ENCODE measurements at regions not wholly inside any gene's neighbourhood (a gene's known extent, or its start where the extent isn't known, plus 50 kb on each side); places are given as distances from the start of the nearest gene placed in this dataset.

DNA sequence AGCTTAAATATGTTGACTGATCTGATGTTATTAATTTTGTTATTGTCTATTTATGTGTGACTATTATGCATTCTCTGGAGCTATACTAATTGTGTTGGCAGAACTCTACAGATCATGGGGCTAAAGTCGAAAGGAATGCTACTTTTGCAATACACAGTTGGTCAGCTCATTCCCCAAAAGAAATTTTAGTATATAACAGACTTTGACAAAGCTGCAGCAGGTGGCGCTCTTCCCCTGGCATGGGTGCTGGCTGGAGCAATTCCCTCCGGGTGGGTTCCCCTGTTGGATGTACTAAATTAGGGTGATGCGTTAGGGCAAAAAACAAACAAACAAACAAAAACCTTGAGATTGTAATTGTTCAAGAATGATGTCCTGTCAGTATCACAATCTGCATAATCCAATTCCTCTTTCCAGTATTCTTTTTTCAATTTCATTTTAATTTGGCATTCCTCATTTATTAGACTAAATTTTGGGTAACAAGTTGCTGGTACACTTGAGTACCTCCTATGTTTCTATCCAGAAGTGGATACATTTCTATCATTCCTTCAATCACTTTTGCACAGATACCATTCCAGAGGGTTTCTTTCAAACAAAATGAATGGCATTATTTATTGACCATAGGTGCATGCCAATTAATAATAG lies 322.8 kb upstream of the EDNRB start:
- Histone ChIP-seq H3K4me1 (no peaks in the 10 kb centered on the region), H3K36me3 (no peaks in the 10 kb centered on the region), H3K27me3 (no peaks in the 10 kb centered on the region), H3K9me3 (no peaks in the 10 kb centered on the region), H3K4me3 (no peak overlapping the region), H3K27ac (no peak overlapping the region)
- peak in 1 of 2 donors; percentile 48 for DNase-seq
- 5 to 14% (median 7%) methylated on average over 4 of the region's 4 CpGs for WGBS, 5 donors
- intact Hi-C loops (cut with DNase I; ENCODE audit: low total_unique reads) = no loop called here
- TF ChIP-seq, protein P1, sequence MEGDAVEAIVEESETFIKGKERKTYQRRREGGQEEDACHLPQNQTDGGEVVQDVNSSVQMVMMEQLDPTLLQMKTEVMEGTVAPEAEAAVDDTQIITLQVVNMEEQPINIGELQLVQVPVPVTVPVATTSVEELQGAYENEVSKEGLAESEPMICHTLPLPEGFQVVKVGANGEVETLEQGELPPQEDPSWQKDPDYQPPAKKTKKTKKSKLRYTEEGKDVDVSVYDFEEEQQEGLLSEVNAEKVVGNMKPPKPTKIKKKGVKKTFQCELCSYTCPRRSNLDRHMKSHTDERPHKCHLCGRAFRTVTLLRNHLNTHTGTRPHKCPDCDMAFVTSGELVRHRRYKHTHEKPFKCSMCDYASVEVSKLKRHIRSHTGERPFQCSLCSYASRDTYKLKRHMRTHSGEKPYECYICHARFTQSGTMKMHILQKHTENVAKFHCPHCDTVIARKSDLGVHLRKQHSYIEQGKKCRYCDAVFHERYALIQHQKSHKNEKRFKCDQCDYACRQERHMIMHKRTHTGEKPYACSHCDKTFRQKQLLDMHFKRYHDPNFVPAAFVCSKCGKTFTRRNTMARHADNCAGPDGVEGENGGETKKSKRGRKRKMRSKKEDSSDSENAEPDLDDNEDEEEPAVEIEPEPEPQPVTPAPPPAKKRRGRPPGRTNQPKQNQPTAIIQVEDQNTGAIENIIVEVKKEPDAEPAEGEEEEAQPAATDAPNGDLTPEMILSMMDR (IDR thresholded peaks at IDR 0.05) = peak in 2 of 7 experiments; percentile 8
- TF ChIP-seq POLR2A (IDR thresholded peaks at IDR 0.05) = no peak

DNA sequence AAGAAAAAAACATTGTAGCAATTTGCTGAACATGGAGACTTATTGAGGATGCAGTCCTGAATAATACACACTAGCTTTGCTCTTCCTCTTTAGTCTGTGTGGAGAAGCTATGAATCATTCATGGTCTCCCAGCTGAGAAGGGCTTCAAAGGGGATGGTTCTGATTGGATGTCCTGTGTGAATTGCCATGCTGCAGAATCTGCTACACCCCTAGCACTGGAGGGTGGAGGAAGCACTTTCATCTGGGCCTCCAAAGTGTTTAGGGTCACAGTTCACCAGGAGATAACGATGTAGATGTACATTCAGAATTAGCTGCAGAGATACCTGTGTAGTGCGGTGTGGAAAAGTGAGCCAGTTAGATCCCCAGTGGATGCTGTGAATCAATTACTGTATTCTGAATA lies 321.1 kb upstream of the EDNRB start:
- TF ChIP-seq EP300 (IDR thresholded peaks at IDR 0.05) (no peak), POLR2A (IDR thresholded peaks at IDR 0.05) (no peak), POLR2AphosphoS5 (IDR thresholded peaks at IDR 0.05) (no peak)
- TF ChIP-seq, protein P1 (IDR thresholded peaks at IDR 0.05) = no peak
- no peaks in the 10 kb centered on the region for H3K27me3 ChIP-seq
- 25 to 47% (median 40%) methylated on average over 2 of the region's 2 CpGs for WGBS, 5 donors
- no peaks in the 10 kb centered on the region for H3K36me3 ChIP-seq
- no peak for DNase-seq
- H3K4me3 ChIP-seq = no peak overlapping the region
- H3K27ac ChIP-seq = no peak overlapping the region
- H3K9me3 ChIP-seq = no peaks in the 10 kb centered on the region
- intact Hi-C loops (cut with DNase I; ENCODE audit: low total_unique reads) = no loop called here
- H3K4me1 ChIP-seq = no peaks in the 10 kb centered on the region

DNA sequence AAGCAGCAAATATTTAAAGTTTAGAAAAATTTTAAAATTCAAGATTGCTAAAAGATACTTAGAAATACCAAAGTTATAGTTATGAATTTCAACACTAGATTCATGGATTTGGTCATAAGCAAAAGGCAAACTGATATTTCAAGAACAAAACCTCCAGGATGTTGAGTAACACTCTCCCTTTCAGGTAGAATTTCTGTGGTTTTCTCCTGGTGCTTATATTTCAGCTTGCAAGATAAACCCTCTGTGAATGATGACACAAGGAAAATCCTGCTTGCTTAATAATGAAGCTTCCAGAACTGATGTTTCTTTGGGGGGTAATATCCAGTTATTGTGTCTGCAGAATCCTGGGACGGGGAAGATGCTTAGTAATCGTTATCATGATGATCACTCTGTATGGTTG lies 320.3 kb upstream of the EDNRB start:
- H3K9me3 ChIP-seq = no peaks in the 10 kb centered on the region
- DNase-seq = no peak
- intact Hi-C loops (cut with DNase I; ENCODE audit: low total_unique reads) = no loop called here
- no peaks in the 10 kb centered on the region for H3K36me3 ChIP-seq
- H3K27ac ChIP-seq = no peak overlapping the region
- H3K4me3 ChIP-seq = no peak overlapping the region
- H3K27me3 ChIP-seq = no peaks in the 10 kb centered on the region
- WGBS, 5 donors = 35 to 72% (median 61%) methylated on average over 2 of the region's 2 CpGs
- TF ChIP-seq POLR2AphosphoS5 (IDR thresholded peaks at IDR 0.05) (no peak), POLR2A (IDR thresholded peaks at IDR 0.05) (no peak), EP300 (IDR thresholded peaks at IDR 0.05) (no peak)
- TF ChIP-seq, protein P1 (IDR thresholded peaks at IDR 0.05) = no peak
- H3K4me1 ChIP-seq = no peaks in the 10 kb centered on the region

DNA sequence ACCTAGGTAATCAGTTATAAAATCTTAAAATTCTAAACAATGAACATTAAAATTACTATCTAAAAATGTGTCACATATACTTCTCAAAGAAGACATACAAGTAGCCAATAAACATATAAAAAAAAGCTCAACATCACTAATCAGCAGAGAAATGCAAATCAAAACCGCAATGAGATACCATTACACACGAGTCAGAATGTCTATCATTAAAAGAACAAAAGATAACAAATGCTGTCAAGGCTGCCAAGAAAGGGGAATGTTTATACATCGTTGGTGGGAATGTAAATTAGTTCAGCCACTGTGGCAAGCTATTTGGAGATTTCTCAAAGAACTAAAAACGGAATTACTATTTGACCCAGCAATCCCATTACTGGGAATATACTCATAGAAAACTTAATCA lies 310.3 kb upstream of the EDNRB start:
- no peaks in the 10 kb centered on the region for H3K36me3 ChIP-seq
- no peaks in the 10 kb centered on the region for H3K9me3 ChIP-seq
- H3K27ac ChIP-seq = no peak overlapping the region
- no peak overlapping the region for H3K4me3 ChIP-seq
- intact Hi-C loops (cut with DNase I; ENCODE audit: low total_unique reads) = no loop called here
- no peak for DNase-seq
- no peak for TF ChIP-seq POLR2A (IDR thresholded peaks at IDR 0.05)
- 20 to 50% (median 30%) methylated on average over 4 of the region's 4 CpGs for WGBS, 5 donors
- no peaks in the 10 kb centered on the region for H3K27me3 ChIP-seq
- H3K4me1 ChIP-seq = no peaks in the 10 kb centered on the region

DNA sequence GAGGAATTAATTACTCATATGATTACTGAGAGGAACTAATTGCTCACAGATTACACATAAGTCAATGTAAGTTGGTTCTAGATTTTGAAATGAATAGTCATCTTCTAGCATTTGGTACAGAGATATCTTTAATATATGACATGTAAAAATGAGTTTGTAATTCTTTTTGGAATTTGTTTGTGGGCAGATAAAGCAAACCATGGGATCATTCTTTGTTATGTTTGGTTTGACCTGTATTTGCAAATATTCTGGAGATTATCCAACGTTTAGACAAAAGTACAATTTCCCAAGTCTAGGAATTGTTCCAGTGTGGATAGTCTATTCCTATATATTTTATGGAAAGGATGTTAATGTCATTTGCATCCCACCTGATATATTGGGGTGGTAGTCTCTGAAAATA lies 309.6 kb upstream of the EDNRB start:
- H3K27ac ChIP-seq = no peak overlapping the region
- TF ChIP-seq POLR2A (IDR thresholded peaks at IDR 0.05) (no peak), EP300 (IDR thresholded peaks at IDR 0.05) (no peak), POLR2AphosphoS5 (IDR thresholded peaks at IDR 0.05) (no peak)
- TF ChIP-seq, protein P1 (IDR thresholded peaks at IDR 0.05) = no peak
- no peaks in the 10 kb centered on the region for H3K36me3 ChIP-seq
- no peak overlapping the region for H3K4me3 ChIP-seq
- DNase-seq = no peak
- no peaks in the 10 kb centered on the region for H3K4me1 ChIP-seq
- intact Hi-C loops (cut with DNase I; ENCODE audit: low total_unique reads) = no loop called here
- WGBS, 5 donors = 29 to 48% (median 38%) methylated on average over 1 of the region's 1 CpG
- H3K9me3 ChIP-seq = no peaks in the 10 kb centered on the region
- no peaks in the 10 kb centered on the region for H3K27me3 ChIP-seq
